Tibial nerve (tissue), 3 donors: ENCODE measurements at regions not wholly inside any gene's neighbourhood (a gene's known extent, or its start where the extent isn't known, plus 50 kb on each side); places are given as distances from the start of the nearest gene placed in this dataset.

Experiments used
- CTCF ChIP-seq, 5 experiments: fragments of 200-600 bp in 3 of 5; fragments of 450-650 bp in 2 of 5; sonication (generic) in 3 of 5; IDR thresholded peaks; one replicate each; pipeline ENCODE4 v1.5.1; 2016 to 2019; ENCODE audit warnings: antibody characterized with exemption in 5 of 5, mild to moderate bottlenecking in 3 of 5, moderate library complexity in 2 of 5
- POLR2A ChIP-seq, 2 donors: fragments of 450-650 bp; IDR thresholded peaks; one replicate each; pipeline ENCODE4 v1.6.1; 2017; ENCODE audit warnings: antibody characterized with exemption in 2 of 2, mild to moderate bottlenecking in 2 of 2, moderate library complexity in 2 of 2

- TF ChIP-seq CTCF (IDR thresholded peaks at IDR 0.05) (no peak), POLR2A (IDR thresholded peaks at IDR 0.05) (no peak)
Measured at GRCh38 chr5:33231214-33231710, 209.5 kb upstream of the TARS1 start.
